ENCODE measurements at regions not wholly inside any gene's neighbourhood (a gene's known extent, or its start where the extent isn't known, plus 50 kb on each side); places are given as distances from the start of the nearest gene placed in this dataset.

DNA sequence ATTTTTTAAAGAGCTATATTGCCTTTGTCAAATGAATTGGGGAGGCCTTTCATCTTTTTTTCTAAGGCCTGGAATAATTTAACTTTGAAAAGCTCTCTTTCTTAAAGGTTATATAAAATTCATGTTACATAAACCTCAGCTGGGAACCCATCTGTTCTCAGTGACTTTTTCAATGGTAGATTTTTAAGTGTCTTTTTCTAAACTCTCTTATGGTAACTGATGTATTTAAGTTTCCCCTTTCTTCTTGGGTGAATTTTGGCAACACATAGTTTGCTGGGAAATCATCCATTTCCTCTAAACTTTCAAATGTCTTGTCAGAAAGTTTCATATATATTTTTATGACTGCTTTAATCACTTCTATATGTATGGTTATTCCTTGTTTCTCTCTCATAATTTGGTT, 362.2 kb upstream of the KLF6 start:
- TF ChIP-seq, protein P1, sequence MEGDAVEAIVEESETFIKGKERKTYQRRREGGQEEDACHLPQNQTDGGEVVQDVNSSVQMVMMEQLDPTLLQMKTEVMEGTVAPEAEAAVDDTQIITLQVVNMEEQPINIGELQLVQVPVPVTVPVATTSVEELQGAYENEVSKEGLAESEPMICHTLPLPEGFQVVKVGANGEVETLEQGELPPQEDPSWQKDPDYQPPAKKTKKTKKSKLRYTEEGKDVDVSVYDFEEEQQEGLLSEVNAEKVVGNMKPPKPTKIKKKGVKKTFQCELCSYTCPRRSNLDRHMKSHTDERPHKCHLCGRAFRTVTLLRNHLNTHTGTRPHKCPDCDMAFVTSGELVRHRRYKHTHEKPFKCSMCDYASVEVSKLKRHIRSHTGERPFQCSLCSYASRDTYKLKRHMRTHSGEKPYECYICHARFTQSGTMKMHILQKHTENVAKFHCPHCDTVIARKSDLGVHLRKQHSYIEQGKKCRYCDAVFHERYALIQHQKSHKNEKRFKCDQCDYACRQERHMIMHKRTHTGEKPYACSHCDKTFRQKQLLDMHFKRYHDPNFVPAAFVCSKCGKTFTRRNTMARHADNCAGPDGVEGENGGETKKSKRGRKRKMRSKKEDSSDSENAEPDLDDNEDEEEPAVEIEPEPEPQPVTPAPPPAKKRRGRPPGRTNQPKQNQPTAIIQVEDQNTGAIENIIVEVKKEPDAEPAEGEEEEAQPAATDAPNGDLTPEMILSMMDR (conservative IDR thresholded peaks at IDR 0.05; ENCODE audit: low read depth) = no peak
- H3K27ac ChIP-seq = no peak overlapping the region
- ChIA-PET POLR2A (ENCODE audit: low non-redundant PET) (no interaction called here), CTCF (no interaction called here)
- DNase-seq (ENCODE audit: low spot score) = no peak

DNA sequence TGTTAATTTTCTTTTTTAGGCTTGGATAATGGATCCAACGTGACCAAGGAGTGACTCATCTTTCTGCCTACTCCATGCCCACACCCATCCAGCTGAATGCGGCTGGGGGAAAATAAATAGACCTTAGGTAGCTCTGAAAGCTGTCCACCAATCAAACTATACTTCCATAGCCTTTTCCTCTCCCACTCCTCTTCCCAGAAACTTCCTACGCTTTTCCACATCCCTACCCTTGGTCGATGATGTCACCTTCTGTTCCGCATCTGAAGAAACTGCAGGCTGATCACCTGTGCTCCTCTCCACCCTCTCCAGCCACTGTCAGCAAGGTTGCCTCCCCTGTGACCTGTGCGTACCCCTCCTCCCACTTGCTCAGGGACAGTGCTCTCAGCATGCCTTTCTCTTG, 359.8 kb upstream of the KLF6 start:
- ChIA-PET POLR2A (ENCODE audit: low non-redundant PET) (no interaction called here), CTCF (interaction anchor here (0.6 kb wide), 1 partner anchor 413 kb away, joined by 4 read pairs; no protein-coding TSS in a partner anchor)
- TF ChIP-seq, protein P1 (conservative IDR thresholded peaks at IDR 0.05; ENCODE audit: low read depth) = no peak
- peak overlapping the region; percentile 42 for H3K27ac ChIP-seq
- DNase-seq (ENCODE audit: low spot score) = peak; percentile 74

DNA sequence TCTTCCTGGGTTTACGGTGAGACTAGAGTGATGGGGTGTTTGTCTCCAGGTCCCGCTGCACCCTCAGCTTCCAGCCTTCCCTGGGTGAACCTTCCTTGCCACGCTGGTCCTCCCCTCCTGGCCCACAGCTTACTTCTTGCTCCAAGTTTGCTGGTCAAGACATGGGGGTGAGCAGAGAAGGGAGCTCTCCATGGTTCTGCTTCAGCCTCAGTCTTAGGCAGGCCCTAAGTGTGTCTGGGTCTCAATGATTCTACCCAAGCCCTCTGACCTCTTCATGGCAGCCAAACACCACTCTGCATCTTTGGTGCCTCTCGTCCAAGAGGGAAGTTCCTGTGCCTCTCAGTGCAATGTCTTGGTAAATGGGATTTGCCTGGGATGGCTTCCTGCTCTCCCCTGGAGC, 356.5 kb upstream of the KLF6 start:
- no peak for DNase-seq (ENCODE audit: low spot score)
- POLR2A ChIA-PET (ENCODE audit: low non-redundant PET) = no interaction called here
- CTCF ChIA-PET = interaction anchor here (0.6 kb wide), 1 partner anchor 333 kb away, joined by 7 read pairs; no protein-coding TSS in a partner anchor
- TF ChIP-seq, protein P1 (conservative IDR thresholded peaks at IDR 0.05; ENCODE audit: low read depth) = no peak
- no peak overlapping the region for H3K27ac ChIP-seq

DNA sequence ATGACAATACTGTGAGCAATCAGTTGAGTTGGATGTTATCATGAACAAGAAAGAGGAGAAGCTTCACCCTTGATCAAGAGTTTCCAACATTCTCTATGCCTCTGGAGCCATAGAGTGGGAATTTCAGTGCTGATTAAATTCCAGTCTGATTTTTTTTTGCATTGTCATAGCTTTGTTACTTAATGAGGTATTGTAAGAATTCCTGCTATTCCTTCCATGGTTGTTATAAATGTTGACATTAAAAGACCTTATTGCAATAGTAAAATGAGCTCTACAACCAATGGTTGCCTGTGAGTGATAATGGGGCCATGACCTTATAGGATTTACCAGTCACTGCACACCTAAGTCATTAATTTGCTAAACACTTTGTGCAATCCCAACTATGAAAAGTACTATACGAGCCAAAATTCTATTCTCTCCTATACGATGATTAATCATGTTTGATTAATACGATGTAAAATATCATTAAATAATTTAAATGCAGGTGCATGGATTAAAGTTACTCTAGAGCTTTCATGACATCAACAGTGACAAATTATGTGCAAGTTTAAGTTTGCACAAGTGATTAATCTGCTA, 353.2 kb upstream of the KLF6 start:
- TF ChIP-seq, protein P1 (conservative IDR thresholded peaks at IDR 0.05; ENCODE audit: low read depth) = no peak
- no peak for DNase-seq (ENCODE audit: low spot score)
- H3K27ac ChIP-seq = no peak overlapping the region
- POLR2A ChIA-PET (ENCODE audit: low non-redundant PET) = no interaction called here
- CTCF ChIA-PET = no interaction called here

DNA sequence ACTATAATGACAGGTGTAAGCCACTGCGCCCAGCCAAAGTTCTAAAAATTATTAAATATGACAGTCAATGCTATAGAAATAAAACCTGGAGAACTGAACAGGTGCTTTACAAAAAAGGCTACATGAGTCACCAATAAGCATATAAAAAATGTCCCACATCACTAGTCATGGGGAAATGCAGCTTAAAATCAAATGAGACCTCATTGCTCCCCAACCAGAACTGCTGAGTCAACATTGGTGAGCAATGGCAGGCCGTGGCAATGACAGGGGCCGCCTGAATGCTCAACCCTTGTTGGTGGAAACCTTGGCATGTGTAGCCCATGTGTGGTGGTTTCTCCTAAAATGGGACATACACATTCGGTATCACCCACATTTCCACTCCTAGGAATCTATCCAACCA, 352.3 kb upstream of the KLF6 start:
- DNase-seq (ENCODE audit: low spot score) = no peak
- CTCF ChIA-PET = no interaction called here
- H3K27ac ChIP-seq = no peak overlapping the region
- TF ChIP-seq, protein P1 (conservative IDR thresholded peaks at IDR 0.05; ENCODE audit: low read depth) = no peak
- POLR2A ChIA-PET (ENCODE audit: low non-redundant PET) = no interaction called here

DNA sequence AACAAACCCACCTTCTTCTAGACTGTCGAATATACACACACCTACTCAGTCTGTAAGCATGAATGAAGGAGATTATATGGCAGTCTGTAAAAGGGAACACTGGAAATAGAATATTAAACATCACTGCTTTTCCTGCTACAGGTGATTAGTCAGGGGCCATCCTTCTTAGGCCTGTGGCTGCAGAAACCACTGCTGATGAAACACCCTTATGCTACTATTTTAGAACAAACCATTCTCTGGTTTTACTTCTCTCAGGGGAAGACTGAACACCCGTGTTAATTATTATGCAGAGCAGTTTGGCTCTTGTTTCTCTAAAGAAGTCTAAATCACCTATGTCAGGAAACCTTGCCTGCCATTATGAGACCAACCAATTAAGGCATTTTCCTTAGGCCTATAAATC, 351.1 kb upstream of the KLF6 start:
- CTCF ChIA-PET = no interaction called here

More for the DNA sequence above, 351.1 kb upstream of the KLF6 start:
- DNase-seq (ENCODE audit: low spot score) = no peak
- POLR2A ChIA-PET (ENCODE audit: low non-redundant PET) = no interaction called here
- TF ChIP-seq, protein P1 (conservative IDR thresholded peaks at IDR 0.05; ENCODE audit: low read depth) = no peak
- no peak overlapping the region for H3K27ac ChIP-seq

Data from RWPE1 (cell line).